Body of pancreas (tissue), 4 donors: ENCODE measurements at regions not wholly inside any gene's neighbourhood (a gene's known extent, or its start where the extent isn't known, plus 50 kb on each side); places are given as distances from the start of the nearest gene placed in this dataset.

ENCODE experiments used
- CTCF ChIP-seq, 7 experiments: fragments of 450-650 bp in 4 of 7; fragments of 200-600 bp in 3 of 7; sonication (generic) in 3 of 7; IDR thresholded peaks; one replicate each; pipeline ENCODE4 v1.5.1; 2016 to 2019; ENCODE audit warnings: antibody characterized with exemption in 7 of 7
- POLR2A ChIP-seq, 3 donors: fragments of 450-650 bp; IDR thresholded peaks; one replicate each; pipeline ENCODE4 v1.6.1; 2016; ENCODE audit warnings: antibody characterized with exemption in 3 of 3, mild to moderate bottlenecking in 2 of 3

- TF ChIP-seq CTCF (IDR thresholded peaks at IDR 0.05), result no peak
- TF ChIP-seq POLR2A (IDR thresholded peaks at IDR 0.05), result no peak
Observed at GRCh38 chr6:9138936-9139335, 703.6 kb upstream of the SLC35B3 start.
